Hepatic stellate cell (primary cell): ENCODE measurements at regions not wholly inside any gene's neighbourhood (a gene's known extent, or its start where the extent isn't known, plus 50 kb on each side); places are given as distances from the start of the nearest gene placed in this dataset.

ENCODE experiments used
- DNase-seq: peaks from one replicate; pipeline ENCODE4 v3.0.0; 2011; ENCODE audit warnings: low spot score

DNA sequence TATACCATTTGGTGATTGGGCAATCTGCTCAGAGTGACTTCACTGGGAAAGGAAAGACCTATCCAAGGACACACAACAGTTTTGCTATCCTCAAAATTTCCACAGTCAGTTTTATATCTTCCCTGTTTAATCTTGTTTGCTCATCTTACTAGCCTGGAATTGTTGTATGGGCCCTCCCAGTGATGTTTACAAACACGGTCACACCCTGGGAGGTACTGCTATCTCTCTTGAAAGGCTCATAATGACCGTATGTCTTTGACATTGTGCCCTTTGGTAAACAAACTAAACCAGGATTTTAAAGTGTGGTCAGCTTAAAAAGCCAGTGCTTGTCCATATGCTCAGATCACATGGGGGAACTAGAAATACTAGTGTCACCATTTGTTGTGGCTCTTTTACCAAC is 277.0 kb downstream of the CDH2 start:
- no peak for DNase-seq

DNA sequence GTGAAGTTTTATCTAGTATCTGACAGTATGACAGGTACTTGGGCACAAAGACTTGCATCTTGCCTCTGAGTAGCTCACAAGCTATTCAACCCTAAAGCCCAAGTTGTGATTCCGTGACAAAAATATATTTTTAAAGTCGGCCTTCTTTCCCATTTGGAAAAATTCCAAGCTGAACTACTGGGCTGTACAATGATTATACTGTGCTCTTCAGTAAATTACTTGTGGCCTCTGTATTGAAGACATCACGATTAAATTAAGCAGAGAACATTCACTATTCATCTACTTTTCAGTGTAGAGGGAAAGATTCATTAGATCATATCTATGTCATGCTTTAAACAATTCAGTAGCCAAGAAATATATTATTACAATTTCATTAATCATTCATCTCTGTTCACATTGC is 282.2 kb downstream of the CDH2 start:
- no peak for DNase-seq

- DNase-seq: peak; percentile 11
These were observed 289.0 kb downstream of the CDH2 start for GRCh38 chr18:27887711-27888495.

GRCh38 chr18:27887287-27887686 is 289.6 kb downstream of the CDH2 start:
- peak; percentile 9 for DNase-seq

- no peak for DNase-seq
These were observed 297.4 kb downstream of the CDH2 start for GRCh38 chr18:27879540-27879939.

DNA sequence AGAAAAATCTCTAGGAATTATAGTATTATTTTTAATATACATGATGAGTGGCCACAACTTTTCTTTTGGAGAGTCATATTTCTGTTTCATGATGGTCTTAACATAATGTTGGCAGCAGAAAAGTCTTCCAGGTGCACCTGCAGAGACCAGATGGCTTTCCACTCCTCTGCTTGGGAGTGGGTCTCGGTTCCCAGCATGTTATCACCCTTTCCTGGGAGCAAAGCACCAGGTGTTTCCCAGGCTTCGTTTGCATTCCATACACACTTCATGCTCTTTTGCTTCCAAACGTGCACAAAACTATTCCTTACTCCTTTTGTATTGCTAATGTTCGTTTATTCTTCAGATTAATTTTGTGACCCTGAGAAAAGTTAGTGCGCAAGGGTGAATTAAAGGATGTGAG is 305.2 kb downstream of the CDH2 start:
- no peak for DNase-seq

- DNase-seq: no peak
These were observed 307.2 kb downstream of the CDH2 start for GRCh38 chr18:27869735-27870134.

- DNase-seq: no peak
These were observed 311.5 kb downstream of the CDH2 start for GRCh38 chr18:27865431-27865830.

GRCh38 chr18:27863780-27864430 is 313.0 kb downstream of the CDH2 start:
- no peak for DNase-seq

DNA sequence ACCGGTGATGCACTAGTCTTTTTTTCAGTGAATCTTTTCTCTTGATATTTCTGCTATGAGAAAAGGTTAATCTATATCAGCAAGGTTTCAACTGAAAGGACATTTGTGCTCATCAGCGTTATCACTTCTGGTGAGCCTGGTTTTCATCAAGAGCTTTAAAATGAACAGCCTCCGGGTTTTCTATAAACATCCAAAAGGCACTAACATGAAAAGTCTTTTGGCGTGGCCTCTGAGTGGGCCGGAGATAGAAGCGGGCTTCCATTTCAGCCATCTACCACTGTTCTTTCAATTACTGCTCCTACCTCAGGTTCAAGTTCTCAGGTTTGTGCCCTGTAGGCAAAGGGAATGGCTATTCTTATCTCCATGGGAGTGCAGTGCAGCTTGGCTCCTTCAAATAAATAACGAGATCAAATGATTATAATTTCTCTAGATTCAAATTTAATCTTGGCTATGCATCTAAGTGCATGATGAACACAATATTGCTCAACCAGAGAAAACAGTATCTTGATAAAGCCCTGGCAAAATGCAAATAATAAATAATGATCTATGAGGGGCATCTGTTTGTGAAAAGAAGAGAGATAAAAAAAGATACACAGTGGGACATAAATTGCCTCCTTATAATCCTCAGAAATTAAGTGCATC is 314.8 kb downstream of the CDH2 start:
- no peak for DNase-seq

- no peak for DNase-seq
These were observed 315.4 kb downstream of the CDH2 start for GRCh38 chr18:27861539-27861938.

GRCh38 chr18:27860701-27861107 is 316.2 kb downstream of the CDH2 start:
- no peak for DNase-seq

DNA sequence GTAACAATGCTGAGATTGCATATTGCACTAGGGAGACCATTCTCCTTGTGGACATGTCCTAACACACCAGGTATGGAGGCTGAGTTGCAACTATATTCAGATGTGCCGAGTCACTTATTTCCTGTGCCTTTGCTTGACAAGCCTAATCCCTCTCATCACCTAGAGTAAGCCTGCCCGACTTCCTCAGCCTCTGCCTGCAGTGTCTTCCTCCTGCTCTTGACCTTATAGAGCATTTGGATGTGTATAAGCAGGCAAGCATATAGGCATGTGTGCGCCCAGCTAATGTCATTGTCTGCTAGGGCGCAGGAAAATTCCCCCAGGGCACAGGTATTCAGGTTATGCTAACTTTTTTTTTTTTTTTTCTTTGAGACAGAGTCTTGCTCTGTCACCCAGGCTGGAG is 316.9 kb downstream of the CDH2 start:
- no peak for DNase-seq

- no peak for DNase-seq
These were observed 320.1 kb downstream of the CDH2 start for GRCh38 chr18:27856820-27857219.

GRCh38 chr18:27855486-27855885 is 321.4 kb downstream of the CDH2 start:
- DNase-seq: no peak

DNA sequence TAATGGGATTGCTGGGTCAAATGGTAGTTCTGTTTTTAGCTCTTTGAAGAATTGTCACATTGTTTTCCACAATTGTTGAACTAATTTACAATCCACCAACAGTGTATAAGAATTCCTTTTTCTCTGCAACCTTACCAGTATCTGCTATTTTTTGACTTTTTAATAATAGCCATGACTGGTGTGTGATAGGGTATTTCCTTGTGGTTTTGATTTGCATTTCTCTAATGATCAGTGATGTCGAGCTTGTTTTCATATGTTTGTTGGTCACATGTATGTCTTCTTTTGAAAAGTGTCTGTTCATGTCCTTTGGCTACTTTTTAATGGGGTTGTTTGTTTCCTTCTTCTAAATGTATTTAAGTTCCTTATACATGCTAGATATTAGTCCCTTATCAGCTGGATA is 322.3 kb downstream of the CDH2 start:
- DNase-seq: no peak

- no peak for DNase-seq
These were observed 328.6 kb downstream of the CDH2 start for GRCh38 chr18:27848336-27848735.

- no peak for DNase-seq
These were observed 329.5 kb downstream of the CDH2 start for GRCh38 chr18:27847412-27847811.

DNA sequence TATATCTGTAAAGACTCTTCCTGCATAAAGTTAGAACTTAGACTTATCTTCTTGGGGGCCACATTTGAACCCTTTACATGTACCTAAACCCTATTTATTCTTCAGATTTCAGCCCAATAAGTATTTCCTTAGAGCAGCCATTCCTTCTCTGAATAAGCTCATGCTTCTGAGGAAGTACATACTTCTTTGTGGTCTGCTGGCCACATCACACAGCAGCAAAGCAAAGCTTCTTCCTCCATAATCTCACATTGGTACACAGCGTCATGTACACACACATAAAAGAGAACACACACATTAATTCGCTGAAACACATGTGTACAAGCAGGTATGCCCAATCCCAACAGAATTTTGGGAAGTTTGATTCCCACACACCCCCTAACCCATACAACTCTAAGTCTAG is 331.0 kb downstream of the CDH2 start:
- DNase-seq: no peak

GRCh38 chr18:27843783-27844777 is 332.9 kb downstream of the CDH2 start:
- peak; percentile 7 for DNase-seq

DNA sequence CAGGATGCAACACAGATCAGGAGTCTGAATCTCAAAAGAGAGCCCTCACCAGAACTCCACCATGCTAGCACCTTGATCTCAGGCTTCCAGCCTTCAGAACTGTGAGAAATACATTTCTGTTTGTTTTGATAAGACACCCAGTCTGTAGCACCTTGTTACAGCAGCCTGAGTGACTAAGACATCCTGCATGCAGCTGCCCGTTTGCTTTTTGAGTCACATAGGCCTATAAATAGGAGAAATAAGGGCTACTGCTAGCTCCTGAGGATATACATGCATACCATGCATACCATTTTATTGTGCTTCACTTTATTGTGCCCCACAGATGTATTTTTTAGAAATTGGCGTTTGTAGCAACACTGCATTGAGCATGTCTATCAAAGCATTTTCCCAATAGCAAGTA is 337.8 kb downstream of the CDH2 start:
- DNase-seq: peak; percentile 16

GRCh38 chr18:27838225-27838624 is 338.7 kb downstream of the CDH2 start:
- DNase-seq: no peak
